ENCODE measurements at regions not wholly inside any gene's neighbourhood (a gene's known extent, or its start where the extent isn't known, plus 50 kb on each side); places are given as distances from the start of the nearest gene placed in this dataset.

DNA sequence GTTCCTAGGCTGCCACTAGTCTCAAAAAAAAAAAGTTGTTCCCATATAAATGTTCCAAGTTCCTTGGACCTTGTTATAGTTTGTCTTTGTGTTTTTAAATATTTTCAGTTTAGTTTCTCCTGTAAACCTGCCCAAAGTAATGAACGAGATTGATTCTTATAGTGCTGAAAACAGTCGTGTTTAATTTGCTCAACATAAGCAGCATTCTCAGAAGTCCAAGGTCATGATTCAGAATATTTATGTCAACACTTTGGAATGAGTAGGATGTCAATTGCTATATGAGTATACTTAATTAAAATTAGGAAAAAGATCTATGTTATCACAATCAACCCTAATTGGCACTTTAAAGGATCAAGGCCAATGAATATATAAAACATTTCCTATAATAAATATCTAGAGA, 510.9 kb downstream of the PPP4R3C start:
- Histone ChIP-seq H3K27ac (ENCODE audit: low read depth, low read length) (no peak overlapping the region), H3K36me3 (ENCODE audit: control insufficient read depth, insufficient read depth, low read length) (no peaks in the 10 kb centered on the region)
- no peak overlapping the region for H3K27ac Mint-ChIP-seq

DNA sequence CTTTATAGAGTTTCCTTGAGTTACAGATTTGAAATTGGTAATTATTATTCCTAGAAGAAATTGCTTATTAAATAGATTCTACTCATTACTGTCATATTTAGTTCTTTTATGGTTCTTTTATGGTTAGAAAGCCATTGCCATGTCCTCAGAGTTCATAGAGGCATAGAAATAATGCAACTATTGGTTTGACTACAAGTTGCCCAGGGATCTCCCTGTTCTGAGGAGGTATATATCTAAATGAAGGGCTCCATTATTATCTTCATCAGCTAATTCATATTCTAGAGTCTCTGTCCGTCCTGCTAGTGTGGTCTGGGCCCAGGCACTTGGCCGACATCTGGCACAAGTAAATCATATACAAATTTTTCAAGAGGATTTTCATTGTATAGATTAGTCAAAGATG, 535.7 kb downstream of the PPP4R3C start:
- Mint-ChIP-seq H3K36me3 (ENCODE audit: low read depth) (no peaks in the 10 kb centered on the region), H3K4me1 (no peaks in the 10 kb centered on the region), H3K27ac (no peak overlapping the region), H3K9me3 (peaks cover 12% of the 10 kb centered on the region), H3K4me3 (no peak overlapping the region), H3K27me3 (ENCODE audit: insufficient read depth) (no peaks in the 10 kb centered on the region)
- Histone ChIP-seq H3K4me3 (ENCODE audit: low read length) (no peak overlapping the region), H3K27ac (ENCODE audit: low read depth, low read length) (no peak overlapping the region), H3K4me1 (ENCODE audit: control insufficient read depth, insufficient read depth, low read length) (no peaks in the 10 kb centered on the region), H3K9ac (ENCODE audit: extremely low read depth, low read length, poor library complexity, severe bottlenecking) (no peak overlapping the region), H3K9me3 (ENCODE audit: control insufficient read depth, low read length) (no peaks in the 10 kb centered on the region), H3K27me3 (ENCODE audit: control insufficient read depth, insufficient read depth, low read length, poor library complexity, severe bottlenecking) (no peaks in the 10 kb centered on the region), H3K36me3 (ENCODE audit: control insufficient read depth, insufficient read depth, low read length) (no peaks in the 10 kb centered on the region)
- TF ChIP-seq, protein P1, sequence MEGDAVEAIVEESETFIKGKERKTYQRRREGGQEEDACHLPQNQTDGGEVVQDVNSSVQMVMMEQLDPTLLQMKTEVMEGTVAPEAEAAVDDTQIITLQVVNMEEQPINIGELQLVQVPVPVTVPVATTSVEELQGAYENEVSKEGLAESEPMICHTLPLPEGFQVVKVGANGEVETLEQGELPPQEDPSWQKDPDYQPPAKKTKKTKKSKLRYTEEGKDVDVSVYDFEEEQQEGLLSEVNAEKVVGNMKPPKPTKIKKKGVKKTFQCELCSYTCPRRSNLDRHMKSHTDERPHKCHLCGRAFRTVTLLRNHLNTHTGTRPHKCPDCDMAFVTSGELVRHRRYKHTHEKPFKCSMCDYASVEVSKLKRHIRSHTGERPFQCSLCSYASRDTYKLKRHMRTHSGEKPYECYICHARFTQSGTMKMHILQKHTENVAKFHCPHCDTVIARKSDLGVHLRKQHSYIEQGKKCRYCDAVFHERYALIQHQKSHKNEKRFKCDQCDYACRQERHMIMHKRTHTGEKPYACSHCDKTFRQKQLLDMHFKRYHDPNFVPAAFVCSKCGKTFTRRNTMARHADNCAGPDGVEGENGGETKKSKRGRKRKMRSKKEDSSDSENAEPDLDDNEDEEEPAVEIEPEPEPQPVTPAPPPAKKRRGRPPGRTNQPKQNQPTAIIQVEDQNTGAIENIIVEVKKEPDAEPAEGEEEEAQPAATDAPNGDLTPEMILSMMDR (conservative IDR thresholded peaks at IDR 0.05) = no peak
- WGBS, 2 experiments (ENCODE audit: insufficient coverage in 1 of 2, insufficient read length in 1 of 2) = 94% methylated on average over 2 of the region's 2 CpGs; no CpG with 5 or more reads in 1 of the 2 experiments
- no peak for DNase-seq

More for the DNA sequence above, 510.9 kb downstream of the PPP4R3C start:
- H3K4me1 Mint-ChIP-seq = no peaks in the 10 kb centered on the region
- no peak overlapping the region for H3K4me3 ChIP-seq (ENCODE audit: low read length)
- H3K4me3 Mint-ChIP-seq = no peak overlapping the region
- H3K9ac ChIP-seq (ENCODE audit: extremely low read depth, low read length, poor library complexity, severe bottlenecking) = no peak overlapping the region
- no peaks in the 10 kb centered on the region for H3K27me3 ChIP-seq (ENCODE audit: control insufficient read depth, insufficient read depth, low read length, poor library complexity, severe bottlenecking)
- H3K9me3 Mint-ChIP-seq = peaks cover 43% of the 10 kb centered on the region
- no peaks in the 10 kb centered on the region for H3K36me3 Mint-ChIP-seq (ENCODE audit: low read depth)
- H3K9me3 ChIP-seq (ENCODE audit: control insufficient read depth, low read length) = no peaks in the 10 kb centered on the region
- TF ChIP-seq, protein P1 (conservative IDR thresholded peaks at IDR 0.05) = no peak
- no peaks in the 10 kb centered on the region for H3K27me3 Mint-ChIP-seq (ENCODE audit: insufficient read depth)
- WGBS, 2 experiments (ENCODE audit: insufficient coverage in 1 of 2, insufficient read length in 1 of 2) = 62 to 90% methylated on average over 2 of the region's 2 CpGs
- H3K4me1 ChIP-seq (ENCODE audit: control insufficient read depth, insufficient read depth, low read length) = no peaks in the 10 kb centered on the region
- DNase-seq = no peak

DNA sequence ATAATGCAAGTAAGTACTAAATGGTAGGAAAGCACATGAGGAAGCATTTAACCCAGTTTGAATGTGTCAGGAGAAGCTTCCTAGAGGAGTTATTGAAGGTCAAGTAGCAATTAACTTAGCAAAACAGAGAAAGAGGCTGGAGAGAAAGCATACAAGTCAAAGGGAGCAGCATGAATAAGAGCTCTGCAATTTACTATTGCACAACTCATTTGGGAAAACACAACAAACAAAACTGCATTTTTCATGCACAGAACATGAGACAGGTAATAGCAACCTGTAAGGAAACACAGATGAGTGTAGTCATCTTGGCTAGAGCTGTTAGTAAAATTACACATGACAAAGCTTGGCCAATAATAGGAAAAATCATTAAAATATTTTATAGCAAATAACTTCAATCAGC, 538.1 kb downstream of the PPP4R3C start:
- Histone ChIP-seq H3K9ac (ENCODE audit: extremely low read depth, low read length, poor library complexity, severe bottlenecking) (no peak overlapping the region), H3K4me1 (ENCODE audit: control insufficient read depth, insufficient read depth, low read length) (no peaks in the 10 kb centered on the region), H3K4me3 (ENCODE audit: low read length) (no peak overlapping the region), H3K27ac (ENCODE audit: low read depth, low read length) (no peak overlapping the region), H3K9me3 (ENCODE audit: control insufficient read depth, low read length) (no peaks in the 10 kb centered on the region), H3K27me3 (ENCODE audit: control insufficient read depth, insufficient read depth, low read length, poor library complexity, severe bottlenecking) (no peaks in the 10 kb centered on the region), H3K36me3 (ENCODE audit: control insufficient read depth, insufficient read depth, low read length) (no peaks in the 10 kb centered on the region)
- no peaks in the 10 kb centered on the region for H3K4me1 Mint-ChIP-seq
- H3K9me3 Mint-ChIP-seq = peaks cover 8% of the 10 kb centered on the region
- no peak for DNase-seq
- H3K4me3 Mint-ChIP-seq = no peak overlapping the region
- H3K36me3 Mint-ChIP-seq (ENCODE audit: low read depth) = no peaks in the 10 kb centered on the region
- TF ChIP-seq, protein P1 (conservative IDR thresholded peaks at IDR 0.05) = no peak
- no peaks in the 10 kb centered on the region for H3K27me3 Mint-ChIP-seq (ENCODE audit: insufficient read depth)
- H3K27ac Mint-ChIP-seq = no peak overlapping the region

Measured in endodermal cell (in vitro differentiated cells).